Parathyroid adenoma (tissue), 2 donors: ENCODE measurements at regions not wholly inside any gene's neighbourhood (a gene's known extent, or its start where the extent isn't known, plus 50 kb on each side); places are given as distances from the start of the nearest gene placed in this dataset.

ENCODE experiments used
- H2AFZ ChIP-seq: fragments of 300-600 bp; sonication (generic); one replicate; pipeline ENCODE4 v1.7.0; 2017; ENCODE audit warnings: antibody characterized with exemption, mild to moderate bottlenecking
- H3K27ac ChIP-seq: fragments of 300-600 bp; sonication (generic); one replicate; pipeline ENCODE4 v1.7.0; 2017
- H3K27me3 ChIP-seq: fragments of 300-600 bp; sonication (generic); one replicate; pipeline ENCODE4 v1.7.0; 2017; ENCODE audit warnings: low read length; ENCODE audit not compliant: control insufficient read depth, insufficient read depth
- H3K36me3 ChIP-seq: fragments of 300-600 bp; sonication (generic); one replicate; pipeline ENCODE4 v1.7.0; 2017; ENCODE audit warnings: low read length; ENCODE audit not compliant: control insufficient read depth, insufficient read depth
- H3K4me1 ChIP-seq: fragments of 300-600 bp; sonication (generic); one replicate; pipeline ENCODE4 v1.7.0; 2017; ENCODE audit warnings: control low read depth
- H3K4me2 ChIP-seq: fragments of 300-600 bp; sonication (generic); one replicate; pipeline ENCODE4 v1.7.0; 2017; ENCODE audit warnings: low read length
- H3K4me3 ChIP-seq: fragments of 300-600 bp; sonication (generic); one replicate; pipeline ENCODE4 v1.7.0; 2017; ENCODE audit warnings: low read depth, low read length
- H3K79me2 ChIP-seq: fragments of 300-600 bp; sonication (generic); one replicate; pipeline ENCODE4 v1.7.0; 2017; ENCODE audit warnings: control low read depth
- H3K9ac ChIP-seq: fragments of 300-600 bp; sonication (generic); one replicate; pipeline ENCODE4 v1.7.0; 2017; ENCODE audit warnings: mild to moderate bottlenecking
- H3K9me3 ChIP-seq: fragments of 300-600 bp; sonication (generic); one replicate; pipeline ENCODE4 v1.7.0; 2017; ENCODE audit warnings: low read length; ENCODE audit not compliant: control insufficient read depth
- CTCF ChIP-seq: fragments of 300-600 bp; sonication (generic); IDR thresholded peaks from one replicate; pipeline ENCODE4 v1.7.0; 2017; ENCODE audit warnings: antibody characterized with exemption, mild to moderate bottlenecking
- donor health status: primary hyperparathyroidism.

GRCh38 chr11:116057000-116057399, 552.8 kb upstream of the CADM1 start:
- Histone ChIP-seq H3K4me1 (no peaks in the 10 kb centered on the region), H3K36me3 (no peaks in the 10 kb centered on the region), H3K9ac (no peak overlapping the region), H3K27me3 (no peaks in the 10 kb centered on the region), H3K4me2 (no peak overlapping the region), H3K4me3 (no peak overlapping the region), H2AFZ (no peak overlapping the region), H3K79me2 (no peaks in the 10 kb centered on the region), H3K27ac (no peak overlapping the region), H3K9me3 (no peaks in the 10 kb centered on the region)
- TF ChIP-seq CTCF: no peak

GRCh38 chr11:116055064-116055463, 550.8 kb upstream of the CADM1 start:
- Histone ChIP-seq H3K79me2 (no peaks in the 10 kb centered on the region), H3K4me1 (no peaks in the 10 kb centered on the region), H3K9me3 (no peaks in the 10 kb centered on the region), H3K36me3 (no peaks in the 10 kb centered on the region), H3K4me2 (no peak overlapping the region), H3K27me3 (no peaks in the 10 kb centered on the region), H3K4me3 (no peak overlapping the region), H3K27ac (no peak overlapping the region), H3K9ac (no peak overlapping the region), H2AFZ (no peak overlapping the region)
- no peak for TF ChIP-seq CTCF

- no peaks in the 10 kb centered on the region for H3K36me3 ChIP-seq
- TF ChIP-seq CTCF: no peak
- H3K27me3 ChIP-seq: no peaks in the 10 kb centered on the region
- H3K9ac ChIP-seq: no peak overlapping the region
- H3K4me1 ChIP-seq: no peaks in the 10 kb centered on the region
- no peak overlapping the region for H3K4me3 ChIP-seq
- H3K4me2 ChIP-seq: no peak overlapping the region
- H3K9me3 ChIP-seq: no peaks in the 10 kb centered on the region
- no peak overlapping the region for H3K27ac ChIP-seq
- H2AFZ ChIP-seq: no peak overlapping the region
- no peaks in the 10 kb centered on the region for H3K79me2 ChIP-seq
These were observed 549.3 kb upstream of the CADM1 start for GRCh38 chr11:116053548-116053919.

GRCh38 chr11:116052603-116053547, 548.7 kb upstream of the CADM1 start:
- H3K36me3 ChIP-seq: no peaks in the 10 kb centered on the region
- H3K4me3 ChIP-seq: no peak overlapping the region
- H3K9ac ChIP-seq: no peak overlapping the region
- no peak overlapping the region for H2AFZ ChIP-seq
- H3K4me2 ChIP-seq: no peak overlapping the region
- H3K79me2 ChIP-seq: no peaks in the 10 kb centered on the region
- H3K9me3 ChIP-seq: no peaks in the 10 kb centered on the region
- no peak overlapping the region for H3K27ac ChIP-seq
- H3K4me1 ChIP-seq: no peaks in the 10 kb centered on the region
- H3K27me3 ChIP-seq: no peaks in the 10 kb centered on the region
- TF ChIP-seq CTCF: no peak

- no peaks in the 10 kb centered on the region for H3K36me3 ChIP-seq
- H3K4me3 ChIP-seq: no peak overlapping the region
- no peaks in the 10 kb centered on the region for H3K79me2 ChIP-seq
- no peak overlapping the region for H3K9ac ChIP-seq
- no peak for TF ChIP-seq CTCF
- H3K4me2 ChIP-seq: no peak overlapping the region
- H3K27me3 ChIP-seq: no peaks in the 10 kb centered on the region
- no peak overlapping the region for H3K27ac ChIP-seq
- H2AFZ ChIP-seq: no peak overlapping the region
- no peaks in the 10 kb centered on the region for H3K4me1 ChIP-seq
- no peaks in the 10 kb centered on the region for H3K9me3 ChIP-seq
These were observed 547.3 kb upstream of the CADM1 start for GRCh38 chr11:116051494-116051893.
